Activated naive CD4-positive, alpha-beta T cell treated with anti-CD3 and anti-CD28 coated beads for 36 hours (primary cell): ENCODE measurements at regions not wholly inside any gene's neighbourhood (a gene's known extent, or its start where the extent isn't known, plus 50 kb on each side); places are given as distances from the start of the nearest gene placed in this dataset.

ENCODE experiments used
- CTCF ChIA-PET: fragments of 350-600 bp; sonication (Branson Sonifier 250); formaldehyde crosslinking; loops from one replicate; lab custom pipeline; 2021; ENCODE audit warnings: antibody characterized with exemption; lab: Charles Lee
- DNase-seq: peaks from one replicate; pipeline ENCODE4 v3.0.0-alpha.2; 2020
- H3K27ac Mint-ChIP-seq: one replicate; pipeline ENCODE4 v1.8.0; 2021; ENCODE audit warnings: mild to moderate bottlenecking, mixed read lengths
- H3K27me3 Mint-ChIP-seq: one replicate; pipeline ENCODE4 v1.8.0; 2021; ENCODE audit warnings: low read depth, mixed read lengths
- H3K36me3 Mint-ChIP-seq: one replicate; pipeline ENCODE4 v1.8.0; 2021; ENCODE audit warnings: low read depth, mixed read lengths
- H3K4me1 Mint-ChIP-seq: one replicate; pipeline ENCODE4 v1.8.0; 2021; ENCODE audit warnings: low read depth, mixed read lengths
- H3K4me3 Mint-ChIP-seq: one replicate; pipeline ENCODE4 v1.8.0; 2021; ENCODE audit warnings: mild to moderate bottlenecking, moderate library complexity, mixed read lengths
- H3K9me3 Mint-ChIP-seq: one replicate; pipeline ENCODE4 v1.8.0; 2021; ENCODE audit warnings: mixed read lengths
- intact Hi-C: fragments of 100-400 bp; cut with micrococcal nuclease; formaldehyde crosslinking; loops from one replicate; pipeline ENCODE4 v1.15.1; 2023

DNA sequence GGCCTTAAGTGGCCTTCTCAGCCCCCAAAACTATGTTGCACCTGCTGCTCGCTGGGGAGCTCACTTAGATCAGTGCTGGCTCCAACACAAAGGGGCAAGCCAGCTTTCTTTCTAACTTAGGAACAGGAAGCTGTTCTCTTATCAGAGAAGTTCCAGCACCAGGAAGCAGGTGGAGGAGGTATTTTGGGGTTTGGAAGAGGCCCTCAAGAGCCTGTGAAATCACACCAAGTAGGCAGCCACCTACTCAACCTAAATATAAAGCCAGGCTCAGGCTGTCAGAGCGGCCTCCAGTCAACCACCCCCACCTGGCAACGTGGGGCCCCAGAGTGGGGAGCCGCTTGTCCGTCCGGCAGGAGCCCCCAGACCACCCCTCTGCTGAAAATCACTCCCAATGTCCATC is 152.8 kb downstream of the OLFM1 start:
- Mint-ChIP-seq H3K36me3 (no peaks in the 10 kb centered on the region), H3K4me3 (no peak overlapping the region), H3K9me3 (no peaks in the 10 kb centered on the region), H3K27ac (no peak overlapping the region), H3K4me1 (no peaks in the 10 kb centered on the region), H3K27me3 (peaks cover 3% of the 10 kb centered on the region)
- no peak for DNase-seq
- intact Hi-C loops = no loop called here
- CTCF ChIA-PET = no interaction called here

DNA sequence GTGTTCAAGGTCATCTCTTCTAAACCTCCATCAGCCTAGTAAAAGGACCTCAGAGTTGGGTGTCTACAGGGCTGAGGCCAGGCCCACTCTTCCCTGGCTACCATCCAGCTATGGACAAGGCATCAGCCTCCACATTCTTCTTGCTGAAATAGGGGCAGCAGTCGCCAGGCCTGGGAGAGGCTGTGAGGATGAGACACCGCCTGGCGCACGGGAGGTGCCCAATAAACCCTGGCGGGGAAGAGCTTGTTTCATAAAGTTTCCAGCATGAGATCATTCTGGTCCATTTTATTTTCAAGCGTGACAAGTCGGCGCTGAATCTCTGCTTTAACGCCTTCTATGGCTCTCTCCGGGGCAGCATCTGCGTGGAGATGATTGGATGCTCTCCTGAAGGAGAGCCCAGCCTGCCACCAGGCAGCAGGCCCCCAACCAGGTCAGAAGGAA is 153.4 kb downstream of the OLFM1 start:
- intact Hi-C loops = no loop called here
- Mint-ChIP-seq H3K36me3 (no peaks in the 10 kb centered on the region), H3K9me3 (no peaks in the 10 kb centered on the region), H3K4me3 (no peak overlapping the region), H3K27ac (no peak overlapping the region), H3K27me3 (peaks cover 3% of the 10 kb centered on the region), H3K4me1 (no peaks in the 10 kb centered on the region)
- no peak for DNase-seq
- CTCF ChIA-PET = no interaction called here

DNA sequence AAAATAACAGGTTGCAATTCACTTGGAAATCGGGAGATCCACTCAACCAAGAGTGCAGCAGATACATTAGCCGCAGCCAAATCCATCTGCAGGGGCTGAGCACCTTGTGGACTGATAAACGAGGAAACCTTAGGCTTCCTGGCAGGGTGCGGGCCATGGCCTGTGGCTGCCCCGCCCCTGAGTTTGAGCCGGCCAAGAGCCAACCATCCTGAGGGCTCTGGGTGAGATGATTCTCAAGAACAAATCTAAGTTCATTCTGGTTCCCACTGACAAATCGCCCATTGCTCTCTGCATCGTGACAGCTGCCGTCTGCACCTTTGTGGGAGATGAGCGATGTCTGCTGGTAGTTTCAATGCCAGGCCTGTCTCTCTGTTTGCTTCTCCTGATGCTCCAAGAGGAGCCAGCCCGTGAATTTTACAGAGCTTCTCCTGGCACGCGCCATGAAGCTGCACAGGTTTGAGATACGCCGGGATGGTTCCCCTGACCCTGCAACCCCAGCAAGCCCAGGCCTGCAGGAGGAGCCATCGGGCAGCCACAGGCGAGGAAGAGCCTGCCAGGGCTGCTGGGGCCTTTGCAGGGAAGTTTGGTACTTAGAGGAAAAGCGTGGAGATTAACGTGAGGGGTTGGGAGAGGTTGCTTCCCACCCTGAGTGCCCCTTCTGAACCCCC is 154.0 kb downstream of the OLFM1 start:
- CTCF ChIA-PET = no interaction called here

DNA sequence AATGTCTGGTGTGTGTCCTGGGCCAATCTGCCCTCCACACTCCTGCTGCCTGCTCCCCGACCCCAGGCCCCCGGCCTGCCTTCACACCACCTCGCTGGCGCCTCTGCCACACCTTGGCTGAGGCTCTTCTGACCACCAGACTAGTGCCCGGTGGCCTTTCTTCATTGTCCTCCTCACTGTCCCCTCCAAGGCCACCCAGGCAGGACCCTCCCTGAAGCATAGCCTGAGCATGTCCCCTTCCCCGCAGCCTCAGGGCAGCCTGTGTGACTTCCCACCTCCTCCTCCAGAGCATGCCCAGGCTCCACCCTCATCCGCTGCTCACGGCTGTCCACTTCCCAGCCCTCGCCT is 154.6 kb downstream of the OLFM1 start:
- H3K4me3 Mint-ChIP-seq = no peak overlapping the region
- intact Hi-C loops = no loop called here
- H3K27ac Mint-ChIP-seq = no peak overlapping the region
- CTCF ChIA-PET = no interaction called here
- peaks cover 7% of the 10 kb centered on the region for H3K27me3 Mint-ChIP-seq
- DNase-seq = no peak
- H3K4me1 Mint-ChIP-seq = no peaks in the 10 kb centered on the region
- H3K9me3 Mint-ChIP-seq = no peaks in the 10 kb centered on the region
- no peaks in the 10 kb centered on the region for H3K36me3 Mint-ChIP-seq

More for the DNA sequence above, 154.0 kb downstream of the OLFM1 start:
- no peaks in the 10 kb centered on the region for H3K9me3 Mint-ChIP-seq
- no peak for DNase-seq
- no peaks in the 10 kb centered on the region for H3K4me1 Mint-ChIP-seq
- no peak overlapping the region for H3K27ac Mint-ChIP-seq
- intact Hi-C loops = no loop called here
- peaks cover 7% of the 10 kb centered on the region for H3K27me3 Mint-ChIP-seq
- H3K36me3 Mint-ChIP-seq = no peaks in the 10 kb centered on the region
- no peak overlapping the region for H3K4me3 Mint-ChIP-seq

DNA sequence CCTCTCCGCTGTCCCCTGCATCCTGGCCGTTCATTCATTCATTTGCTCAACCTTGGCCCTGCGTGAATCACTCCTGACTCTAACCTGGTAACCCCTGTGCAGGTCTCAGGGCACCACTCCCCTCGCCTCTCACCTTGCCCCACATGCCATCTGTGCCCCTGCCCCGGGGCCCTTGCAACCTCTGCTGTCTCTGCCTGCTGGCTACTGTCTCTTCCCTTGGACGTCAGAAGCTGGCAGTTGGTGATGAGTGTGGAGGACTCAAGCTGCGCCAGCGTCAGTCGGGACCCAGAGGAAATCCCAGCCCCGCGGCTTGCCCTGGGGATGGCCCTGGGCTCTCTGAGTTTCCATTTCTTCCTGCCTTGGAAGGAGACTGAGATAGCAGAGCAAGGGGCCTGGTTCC is 154.9 kb downstream of the OLFM1 start:
- intact Hi-C loops = no loop called here
- Mint-ChIP-seq H3K36me3 (no peaks in the 10 kb centered on the region), H3K9me3 (no peaks in the 10 kb centered on the region), H3K4me3 (no peak overlapping the region), H3K27ac (no peak overlapping the region), H3K27me3 (peaks cover 7% of the 10 kb centered on the region), H3K4me1 (no peaks in the 10 kb centered on the region)
- CTCF ChIA-PET = no interaction called here
- DNase-seq = no peak

DNA sequence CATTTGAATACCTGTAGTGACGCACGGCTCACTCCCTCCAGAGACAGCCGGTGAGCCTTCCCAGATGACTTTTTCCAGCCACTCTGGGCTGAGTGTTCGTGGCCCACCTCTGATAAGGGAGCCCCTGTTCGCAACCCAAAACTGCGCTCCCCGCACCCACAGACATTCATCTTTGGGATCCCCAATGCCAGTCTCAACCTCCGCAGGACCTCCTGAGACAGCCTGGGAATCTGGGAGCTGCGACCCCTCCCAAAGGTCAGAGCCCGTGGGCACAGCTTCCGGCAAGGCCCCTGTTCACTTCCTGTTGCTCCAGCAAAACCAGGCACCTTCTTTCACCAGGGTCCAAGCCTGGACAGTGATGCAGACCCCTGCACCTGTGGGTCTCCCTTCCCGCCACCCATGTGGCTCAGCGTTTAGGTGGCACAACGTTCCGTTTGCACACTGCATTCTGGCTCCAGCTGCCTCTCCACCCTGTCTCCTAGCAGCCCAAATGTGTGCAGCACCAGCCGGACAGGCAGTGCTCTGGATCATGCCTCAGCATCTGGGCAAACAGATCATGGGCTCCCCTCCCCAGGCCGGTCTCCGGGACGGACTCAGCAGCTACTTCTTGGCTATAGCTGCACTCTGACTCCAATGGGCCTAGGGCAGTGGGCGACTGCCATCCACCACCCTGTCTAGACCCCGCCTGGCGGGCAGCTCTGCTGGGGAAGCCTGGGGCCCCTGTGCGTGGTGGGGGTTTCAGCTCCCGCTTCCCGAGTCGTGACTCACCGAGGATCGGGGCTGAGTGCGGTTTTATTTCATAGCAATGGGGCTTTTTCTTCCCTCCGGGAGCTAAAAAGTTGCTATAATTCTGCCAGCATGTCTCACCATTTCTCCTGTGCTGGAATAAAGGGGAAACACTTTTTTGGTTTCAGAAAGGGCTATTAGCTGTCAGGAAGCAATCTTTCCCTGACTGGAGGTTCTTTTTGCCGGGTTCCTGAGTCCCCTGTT is 156.0 kb downstream of the OLFM1 start:
- no peak for DNase-seq
- intact Hi-C loops = no loop called here
- Mint-ChIP-seq H3K4me1 (no peaks in the 10 kb centered on the region), H3K27ac (no peak overlapping the region), H3K4me3 (no peak overlapping the region), H3K27me3 (peaks cover 7% of the 10 kb centered on the region), H3K9me3 (no peaks in the 10 kb centered on the region), H3K36me3 (no peaks in the 10 kb centered on the region)
- CTCF ChIA-PET = no interaction called here

DNA sequence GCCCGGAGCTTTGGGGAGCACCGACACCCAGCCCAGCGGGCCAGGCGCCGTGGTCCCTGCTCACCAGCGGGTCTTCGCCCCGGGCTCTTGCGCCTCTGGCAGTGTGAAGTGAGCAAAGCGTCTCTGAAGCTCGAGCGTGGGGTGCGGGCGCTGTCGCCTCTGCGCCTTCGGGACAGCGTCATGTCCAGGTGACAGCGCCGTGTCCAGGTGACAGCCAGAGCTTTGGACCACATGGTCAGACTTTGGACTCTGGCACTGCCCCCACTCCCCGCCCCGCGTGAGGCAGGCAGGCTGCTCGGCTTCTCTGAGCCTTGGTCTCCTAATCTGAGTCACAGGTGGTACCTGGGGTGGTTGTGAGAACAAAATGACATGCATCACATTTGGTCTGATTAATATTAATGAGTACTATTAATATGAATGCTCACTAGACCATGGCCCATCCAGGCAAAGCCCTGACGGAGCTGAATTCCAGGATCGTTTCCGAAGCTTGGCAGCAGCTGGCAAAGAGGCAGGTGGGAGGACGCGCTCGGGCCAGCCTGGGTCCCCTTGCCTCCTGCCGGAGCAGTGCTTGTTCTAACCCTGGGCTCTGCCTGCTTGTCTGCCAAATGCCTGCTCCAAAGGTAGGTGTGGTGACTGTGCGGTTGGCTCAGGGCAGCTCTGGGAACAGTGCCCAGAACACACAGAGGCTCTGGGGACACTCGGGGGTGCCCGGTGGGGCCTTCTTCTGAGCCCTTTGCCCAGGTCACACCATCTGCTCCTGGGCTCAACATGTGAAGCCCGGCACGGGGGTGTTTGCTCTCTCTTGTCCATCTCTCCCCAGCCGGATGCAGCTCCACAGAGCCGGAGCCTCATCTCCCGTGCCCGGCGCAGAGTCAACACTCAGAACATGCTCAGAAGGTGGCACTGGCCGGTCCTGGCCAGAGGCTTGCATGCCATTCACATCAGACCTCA is 157.1 kb downstream of the OLFM1 start:
- CTCF ChIA-PET = no interaction called here
- H3K27ac Mint-ChIP-seq = no peak overlapping the region

DNA sequence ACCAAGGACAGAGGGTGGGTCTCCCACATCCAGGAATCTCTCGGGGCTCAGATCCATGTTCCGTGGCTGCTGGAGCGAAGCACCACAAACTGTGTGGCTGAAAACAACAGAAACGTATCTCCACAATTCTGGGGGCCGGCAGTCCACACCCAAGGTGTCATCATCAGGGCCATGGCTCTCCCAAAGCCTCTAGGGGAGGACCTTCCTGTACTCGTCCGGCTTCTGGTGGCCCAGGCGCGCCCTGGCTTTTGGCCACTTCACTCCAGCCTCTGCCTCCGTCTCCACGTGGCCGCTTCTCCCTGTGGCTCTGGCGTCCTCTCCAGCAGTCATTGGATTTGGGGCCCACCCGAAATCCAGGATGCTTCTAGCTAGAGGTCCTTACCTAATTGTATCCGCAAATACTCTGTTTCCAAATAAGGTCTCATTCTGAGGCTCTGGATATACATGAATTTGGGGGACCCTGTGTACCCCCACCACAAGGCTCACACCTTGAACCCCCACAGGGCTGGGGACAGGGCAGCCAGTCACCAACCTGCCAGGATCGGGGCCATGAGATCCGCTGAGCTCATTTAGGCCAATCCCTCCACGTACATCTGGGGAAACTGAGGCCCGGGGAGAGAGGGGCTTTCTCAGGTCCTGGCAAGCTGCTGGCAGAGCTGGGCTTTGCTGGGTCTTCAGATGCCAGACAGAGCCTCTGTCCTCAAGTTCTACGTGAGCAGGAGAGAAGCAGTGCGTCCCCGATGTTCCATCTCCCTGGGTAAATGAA is 158.2 kb downstream of the OLFM1 start:
- intact Hi-C loops = no loop called here
- H3K27ac Mint-ChIP-seq = no peak overlapping the region
- H3K27me3 Mint-ChIP-seq = peaks cover 7% of the 10 kb centered on the region
- no peaks in the 10 kb centered on the region for H3K4me1 Mint-ChIP-seq
- no peaks in the 10 kb centered on the region for H3K36me3 Mint-ChIP-seq
- no peaks in the 10 kb centered on the region for H3K9me3 Mint-ChIP-seq
- CTCF ChIA-PET = no interaction called here
- no peak for DNase-seq
- no peak overlapping the region for H3K4me3 Mint-ChIP-seq

More for the DNA sequence above, 157.1 kb downstream of the OLFM1 start:
- no peak overlapping the region for H3K4me3 Mint-ChIP-seq
- peaks cover 7% of the 10 kb centered on the region for H3K27me3 Mint-ChIP-seq
- H3K36me3 Mint-ChIP-seq = no peaks in the 10 kb centered on the region
- intact Hi-C loops = no loop called here
- no peaks in the 10 kb centered on the region for H3K9me3 Mint-ChIP-seq
- no peak for DNase-seq
- H3K4me1 Mint-ChIP-seq = no peaks in the 10 kb centered on the region

DNA sequence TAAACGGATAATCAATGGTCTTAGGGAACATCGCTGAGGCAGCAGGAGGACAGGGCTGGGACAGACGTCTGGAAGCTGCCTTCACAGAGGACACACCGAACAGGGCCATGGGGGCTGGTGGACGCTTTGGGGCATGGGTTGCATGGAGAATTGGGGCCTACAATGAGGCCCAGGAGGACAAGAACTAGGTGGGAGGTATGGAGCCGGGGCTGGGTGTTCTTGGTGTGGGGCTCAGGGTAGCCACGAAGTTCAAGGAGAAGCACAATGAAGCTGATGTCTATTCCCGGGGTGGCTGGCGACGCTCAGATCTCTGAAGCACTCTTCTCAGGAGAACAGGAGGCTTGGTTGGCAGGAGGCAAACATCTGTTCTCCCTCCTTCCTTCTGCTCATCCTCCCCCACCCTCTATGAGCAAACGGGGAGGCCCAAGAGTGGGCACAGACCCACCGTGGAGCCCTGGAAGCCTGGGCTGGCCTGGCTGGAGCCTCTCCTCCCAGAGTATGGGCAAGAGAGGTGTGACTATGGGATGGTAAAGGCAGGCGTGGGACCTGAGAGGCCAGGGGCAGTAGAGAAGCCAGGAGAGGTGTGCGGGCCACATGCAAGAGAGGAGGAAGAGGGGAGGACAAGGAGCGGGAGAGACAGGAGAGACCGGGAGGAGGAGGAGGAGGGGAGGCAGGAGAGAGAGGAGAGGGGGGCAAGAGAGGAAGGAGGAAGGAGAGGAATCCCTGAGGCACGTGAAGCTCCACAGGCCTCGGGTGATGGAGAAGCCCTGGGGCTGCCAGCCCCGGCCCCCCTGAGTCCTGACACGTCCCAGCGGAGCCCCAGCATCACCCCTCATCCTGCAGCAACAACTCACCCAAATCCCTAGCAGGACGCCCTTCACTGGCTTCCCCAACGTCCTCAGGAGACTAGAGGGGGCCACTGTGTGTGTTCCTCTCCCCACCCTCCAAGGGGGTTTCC is 159.1 kb downstream of the OLFM1 start:
- intact Hi-C loops = no loop called here
- CTCF ChIA-PET = no interaction called here
- Mint-ChIP-seq H3K4me1 (no peaks in the 10 kb centered on the region), H3K36me3 (no peaks in the 10 kb centered on the region), H3K9me3 (no peaks in the 10 kb centered on the region), H3K27ac (no peak overlapping the region), H3K27me3 (peaks cover 7% of the 10 kb centered on the region), H3K4me3 (no peak overlapping the region)
- DNase-seq = no peak

DNA sequence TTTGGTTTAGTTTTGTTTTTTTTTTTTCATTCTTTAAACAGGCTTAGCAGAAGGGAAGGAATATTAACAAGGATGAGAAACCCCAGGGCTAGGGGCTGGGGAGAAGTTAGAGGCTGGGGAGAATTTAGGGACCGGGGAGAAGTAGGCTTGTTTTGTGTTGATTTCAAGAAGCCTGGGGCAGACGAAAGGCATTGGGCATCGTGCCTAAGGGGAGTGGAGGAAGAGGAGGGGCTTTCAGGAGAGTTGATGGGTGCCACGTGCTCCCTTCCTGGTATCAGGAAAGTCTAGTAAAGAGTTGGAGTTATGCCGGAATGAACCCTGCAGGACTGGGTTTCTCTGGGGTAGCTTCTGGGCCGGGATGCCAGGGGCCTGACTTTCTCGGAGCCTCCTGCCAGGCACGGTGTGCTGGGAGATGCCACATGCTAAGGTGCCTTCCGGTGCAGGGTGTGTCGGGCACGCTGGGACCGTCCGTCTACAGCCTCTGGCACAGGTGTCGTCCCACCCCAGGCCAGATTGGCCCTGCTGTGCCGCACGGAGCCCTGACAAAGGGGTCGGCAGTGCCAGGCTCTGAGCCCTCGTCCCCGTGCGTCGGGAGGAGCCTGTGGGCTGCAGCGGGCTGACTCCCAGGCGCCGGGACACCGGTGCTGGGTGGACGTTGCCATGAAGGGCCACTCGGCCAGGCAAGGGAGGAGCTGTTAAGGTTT is 159.9 kb downstream of the OLFM1 start:
- no peak overlapping the region for H3K27ac Mint-ChIP-seq
- CTCF ChIA-PET = no interaction called here
- no peak overlapping the region for H3K4me3 Mint-ChIP-seq
- H3K27me3 Mint-ChIP-seq = peaks cover 7% of the 10 kb centered on the region
- intact Hi-C loops = no loop called here
- H3K4me1 Mint-ChIP-seq = no peaks in the 10 kb centered on the region
- H3K9me3 Mint-ChIP-seq = no peaks in the 10 kb centered on the region
- no peaks in the 10 kb centered on the region for H3K36me3 Mint-ChIP-seq
- DNase-seq = no peak
